ENCODE measurements at regions not wholly inside any gene's neighbourhood (a gene's known extent, or its start where the extent isn't known, plus 50 kb on each side); places are given as distances from the start of the nearest gene placed in this dataset.

GRCh38 chr10:46228563-46229071 lies 58.2 kb upstream of the ANTXRL start:
- DNase-seq (ENCODE audit: low read depth) = peak; percentile 53

GRCh38 chr10:46229144-46229563 lies 57.6 kb upstream of the ANTXRL start:
- no peak for DNase-seq (ENCODE audit: low read depth)

- DNase-seq (ENCODE audit: low read depth) = no peak
Measured at GRCh38 chr10:46230615-46231014, 56.2 kb upstream of the ANTXRL start.

- no peak for DNase-seq (ENCODE audit: low read depth)
Measured at GRCh38 chr10:46231087-46231486, 55.7 kb upstream of the ANTXRL start.

GRCh38 chr10:46232084-46232483 lies 54.7 kb upstream of the ANTXRL start:
- no peak for DNase-seq (ENCODE audit: low read depth)

GRCh38 chr10:46232666-46233065 lies 54.1 kb upstream of the ANTXRL start:
- no peak for DNase-seq (ENCODE audit: low read depth)

GRCh38 chr10:46233181-46233580 lies 53.6 kb upstream of the ANTXRL start:
- DNase-seq (ENCODE audit: low read depth) = no peak

GRCh38 chr10:46234026-46234425 lies 52.8 kb upstream of the ANTXRL start:
- DNase-seq (ENCODE audit: low read depth) = no peak

- DNase-seq (ENCODE audit: low read depth) = no peak
Measured at GRCh38 chr10:46234431-46235060, 52.3 kb upstream of the ANTXRL start.

GRCh38 chr10:46235705-46236545 lies 50.9 kb upstream of the ANTXRL start:
- no peak for DNase-seq (ENCODE audit: low read depth)

- DNase-seq (ENCODE audit: low read depth) = no peak
Measured at GRCh38 chr10:46236546-46236887, 50.3 kb upstream of the ANTXRL start.

- DNase-seq (ENCODE audit: low read depth) = no peak
Measured at GRCh38 chr10:46236941-46237681, 49.7 kb upstream of the ANTXRL start.
